PFSK-1 (cell line): ENCODE measurements at regions not wholly inside any gene's neighbourhood (a gene's known extent, or its start where the extent isn't known, plus 50 kb on each side); places are given as distances from the start of the nearest gene placed in this dataset.

Source experiments
- FOXP2 ChIP-seq: optimal IDR thresholded peaks from 2 replicates; pipeline ENCODE3; 2011; ENCODE audit warnings: borderline replicate concordance, control low read depth, inconsistent platforms; ENCODE audit not compliant: insufficient read depth; ENCODE audit errors: extremely low read length, extremely low read depth
- POLR2AphosphoS5 ChIP-seq: IDR thresholded peaks from 2 replicates; pipeline ENCODE4 v1.6.1; 2012; ENCODE audit warnings: low read depth, mild to moderate bottlenecking, control low read depth, low read length, moderate library complexity
- REST ChIP-seq, 2 experiments: IDR thresholded peaks; 2 replicates each; pipeline versions ENCODE4 v1.6.1 to v1.8.0; 2011 to 2012; ENCODE audit warnings: low read depth in 2 of 2, low read length in 2 of 2, control low read depth in 1 of 2, inconsistent platforms in 1 of 2, mild to moderate bottlenecking in 1 of 2, moderate library complexity in 1 of 2; ENCODE audit not compliant: insufficient read depth in 1 of 2
- SIN3A ChIP-seq: IDR thresholded peaks from 2 replicates; pipeline ENCODE4 v1.6.1; 2012; ENCODE audit warnings: mild to moderate bottlenecking, low read length, moderate library complexity, borderline replicate concordance; ENCODE audit not compliant: insufficient read depth
- TAF1 ChIP-seq: IDR thresholded peaks from 2 replicates; pipeline ENCODE4 v1.6.1; 2012; ENCODE audit warnings: low read length, control low read depth, borderline replicate concordance; ENCODE audit not compliant: insufficient read depth

GRCh38 chr13:34640179-34640992 lies 301.7 kb upstream of the NBEA start:
- no peak for TF ChIP-seq TAF1
- no peak for TF ChIP-seq POLR2AphosphoS5
- TF ChIP-seq REST (IDR thresholded peaks at IDR 0.05; ENCODE audit: insufficient read depth in 1 of 2, low read depth in 2 of 2, low read length in 2 of 2): no peak
- TF ChIP-seq FOXP2: no peak

- TF ChIP-seq POLR2AphosphoS5 (no peak), TAF1 (no peak), FOXP2 (no peak), SIN3A (no peak), REST (IDR thresholded peaks at IDR 0.05; ENCODE audit: insufficient read depth in 1 of 2, low read depth in 2 of 2, low read length in 2 of 2) (no peak)
Observed at GRCh38 chr13:34640993-34641330, 301.1 kb upstream of the NBEA start.

GRCh38 chr13:34647379-34648150 lies 294.5 kb upstream of the NBEA start:
- TF ChIP-seq FOXP2: no peak
- no peak for TF ChIP-seq SIN3A
- no peak for TF ChIP-seq REST (IDR thresholded peaks at IDR 0.05; ENCODE audit: insufficient read depth in 1 of 2, low read depth in 2 of 2, low read length in 2 of 2)
- TF ChIP-seq POLR2AphosphoS5: no peak
- TF ChIP-seq TAF1: no peak

- no peak for TF ChIP-seq REST (IDR thresholded peaks at IDR 0.05; ENCODE audit: insufficient read depth in 1 of 2, low read depth in 2 of 2, low read length in 2 of 2)
- TF ChIP-seq TAF1: no peak
- TF ChIP-seq POLR2AphosphoS5: no peak
- TF ChIP-seq SIN3A: no peak
- no peak for TF ChIP-seq FOXP2
Observed at GRCh38 chr13:34654203-34654602, 287.9 kb upstream of the NBEA start.
